IMR-90 (cell line): ENCODE measurements at regions not wholly inside any gene's neighbourhood (a gene's known extent, or its start where the extent isn't known, plus 50 kb on each side); places are given as distances from the start of the nearest gene placed in this dataset.

ENCODE experiments used
- ATAC-seq: fragments of 200-7000 bp; cut with Tn5 transposase; 2 replicates; pipeline ENCODE4 v1.9.1; 2020; ENCODE audit warnings: low read depth, mild to moderate bottlenecking, moderate library complexity
- BruUV-seq: library from RNA; stranded (reverse); fragments of 400-500 nt; replicated peaks from 2 replicates; lab custom pipeline; 2021; lab: Mats Ljungman, UMichigan
- CTCF ChIA-PET: fragments of 300-600 bp; formaldehyde crosslinking; extraction: SDS; loops from one replicate; lab custom pipeline; 2021; ENCODE audit warnings: antibody characterized with exemption; lab: Yijun Ruan, JAX
- POLR2A ChIA-PET: fragments of 300-600 bp; sonication (Branson Sonifier 250); formaldehyde crosslinking; loops from one replicate; lab custom pipeline; 2022; ENCODE audit warnings: antibody characterized with exemption; ENCODE audit not compliant: unreplicated experiment; lab: Charles Lee
- DNase-seq: peaks from one replicate; pipeline ENCODE4 v3.0.0; 2013
- H2AFZ ChIP-seq: replicated peaks from 2 replicates; pipeline ENCODE3; 2013; ENCODE audit warnings: low read length, mild to moderate bottlenecking; ENCODE audit not compliant: poor library complexity
- H2AK5ac ChIP-seq: 2 replicates; pipeline ENCODE4 v1.6.1; 2013; ENCODE audit warnings: low read depth, low read length, inconsistent platforms
- H2AK9ac ChIP-seq: replicated peaks from 2 replicates; pipeline ENCODE3; 2013; ENCODE audit warnings: mild to moderate bottlenecking, low read depth, low read length, moderate library complexity; ENCODE audit not compliant: poor library complexity
- H2BK120ac ChIP-seq: 2 replicates; pipeline ENCODE4 v1.6.1; 2013; ENCODE audit warnings: low read depth, low read length, inconsistent platforms
- H2BK15ac ChIP-seq: 3 replicates; pipeline ENCODE4 v1.6.1; 2013; ENCODE audit warnings: low read depth, low read length, inconsistent platforms
- H2BK20ac ChIP-seq: 2 replicates; pipeline ENCODE4 v1.6.1; 2013; ENCODE audit warnings: low read depth, mild to moderate bottlenecking, inconsistent platforms, low read length, moderate library complexity
- H2BK5ac ChIP-seq: 2 replicates; pipeline ENCODE4 v1.6.1; 2013; ENCODE audit warnings: mild to moderate bottlenecking, low read depth, low read length, inconsistent platforms; ENCODE audit not compliant: poor library complexity, severe bottlenecking
- H3K14ac ChIP-seq: replicated peaks from 2 replicates; pipeline ENCODE4 v1.6.1; 2013; ENCODE audit warnings: low read depth, low read length, inconsistent platforms
- H3K18ac ChIP-seq: 2 replicates; pipeline ENCODE4 v1.6.1; 2013; ENCODE audit warnings: low read depth, low read length, control low read depth
- H3K23ac ChIP-seq: 2 replicates; pipeline ENCODE4 v1.6.1; 2013; ENCODE audit warnings: low read depth, low read length, inconsistent platforms
- H3K27ac ChIP-seq: 2 replicates; pipeline ENCODE4 v1.5.1; 2013; ENCODE audit warnings: mild to moderate bottlenecking, control low read depth, low read length; ENCODE audit not compliant: insufficient read depth
- H3K27me3 ChIP-seq: 2 replicates; pipeline ENCODE4 v1.6.1; 2013; ENCODE audit warnings: low read length; ENCODE audit not compliant: control insufficient read depth, insufficient read depth
- H3K36me3 ChIP-seq: 2 replicates; pipeline ENCODE4 v1.6.1; 2013; ENCODE audit warnings: low read length, mixed read lengths; ENCODE audit not compliant: control insufficient read depth, insufficient read depth
- H3K4ac ChIP-seq: 2 replicates; pipeline ENCODE4 v1.6.1; 2013; ENCODE audit warnings: low read depth, low read length, inconsistent platforms
- H3K4me1 ChIP-seq: 2 replicates; pipeline ENCODE4 v1.6.1; 2013; ENCODE audit warnings: low read length, mixed read lengths; ENCODE audit not compliant: control insufficient read depth, insufficient read depth
- H3K4me2 ChIP-seq: 2 replicates; pipeline ENCODE4 v1.6.1; 2013; ENCODE audit warnings: low read depth, mild to moderate bottlenecking, control low read depth, low read length, moderate library complexity
- H3K4me3 ChIP-seq: 2 replicates; pipeline ENCODE4 v1.5.1; 2013; ENCODE audit warnings: low read depth, mild to moderate bottlenecking, control low read depth, low read length, moderate library complexity; ENCODE audit not compliant: insufficient read depth
- H3K56ac ChIP-seq: 2 replicates; pipeline ENCODE4 v1.6.1; 2013; ENCODE audit warnings: low read length, inconsistent platforms; ENCODE audit not compliant: insufficient read depth; ENCODE audit errors: extremely low read depth
- H3K79me1 ChIP-seq, 2 experiments: 2 replicates each; pipeline ENCODE4 v1.6.1; 2013; ENCODE audit warnings: low read length in 2 of 2, inconsistent platforms in 1 of 2, low read depth in 1 of 2
- H3K9ac ChIP-seq: 2 replicates; pipeline ENCODE4 v1.6.1; 2013; ENCODE audit warnings: low read depth, low read length, control low read depth
- H3K9me1 ChIP-seq: 2 replicates; pipeline ENCODE4 v1.6.1; 2013; ENCODE audit warnings: low read length, inconsistent platforms; ENCODE audit not compliant: insufficient read depth
- H3K9me3 ChIP-seq: 2 replicates; pipeline ENCODE4 v1.6.1; 2013; ENCODE audit warnings: low read length; ENCODE audit not compliant: control insufficient read depth, insufficient read depth
- H4K20me1 ChIP-seq: 2 replicates; pipeline ENCODE4 v1.6.1; 2013; ENCODE audit warnings: low read length, inconsistent platforms; ENCODE audit not compliant: insufficient read depth
- H4K5ac ChIP-seq: 2 replicates; pipeline ENCODE4 v1.6.1; 2013; ENCODE audit warnings: mild to moderate bottlenecking, low read depth, low read length, control low read depth
- H4K8ac ChIP-seq, 2 experiments: 2 replicates each; pipeline ENCODE4 v1.6.1; 2013; ENCODE audit warnings: low read depth in 2 of 2, low read length in 2 of 2, control low read depth in 1 of 2, inconsistent platforms in 1 of 2
- H4K91ac ChIP-seq: 2 replicates; pipeline ENCODE4 v1.6.1; 2013; ENCODE audit warnings: low read depth, low read length, inconsistent platforms; ENCODE audit not compliant: insufficient read depth
- BHLHE40 ChIP-seq: fragments of 150-350 bp; IDR thresholded peaks from 2 replicates; pipeline ENCODE4 v1.6.1; 2016; ENCODE audit warnings: mild to moderate bottlenecking, low read depth, low read length
- CEBPB ChIP-seq: IDR thresholded peaks from 2 replicates; pipeline ENCODE4 v1.6.1; 2012; ENCODE audit warnings: low read depth, low read length, improper control_type of control experiment
- CHD1 ChIP-seq: IDR thresholded peaks from 2 replicates; pipeline ENCODE4 v1.6.1; 2012; ENCODE audit warnings: low read depth, low read length, improper control_type of control experiment
- CTCF ChIP-seq: conservative IDR thresholded peaks from 2 replicates; pipeline ENCODE4 v1.5.1; 2012; ENCODE audit warnings: mild to moderate bottlenecking, low read depth, low read length, improper control_type of control experiment
- FOS ChIP-seq: fragments of 150-350 bp; IDR thresholded peaks from 2 replicates; pipeline ENCODE4 v1.6.1; 2016; ENCODE audit warnings: low read depth, low read length
- MAFK ChIP-seq: IDR thresholded peaks from 2 replicates; pipeline ENCODE4 v1.6.1; 2012; ENCODE audit warnings: low read depth, low read length, improper control_type of control experiment
- MAZ ChIP-seq: IDR thresholded peaks from 2 replicates; pipeline ENCODE4 v1.6.1; 2012; ENCODE audit warnings: low read depth, mild to moderate bottlenecking, low read length, improper control_type of control experiment, moderate library complexity, borderline replicate concordance
- NFE2L2 ChIP-seq: fragments of 150-350 bp; IDR thresholded peaks from 2 replicates; pipeline ENCODE4 v1.6.1; 2016; ENCODE audit warnings: low read depth, mild to moderate bottlenecking, low read length
- POLR2A ChIP-seq: IDR thresholded peaks from 2 replicates; pipeline ENCODE4 v1.6.1; 2012; ENCODE audit warnings: mild to moderate bottlenecking, low read depth, low read length
- RAD21 ChIP-seq: IDR thresholded peaks from 2 replicates; pipeline ENCODE4 v1.6.1; 2012; ENCODE audit warnings: low read length, improper control_type of control experiment
- RFX5 ChIP-seq: IDR thresholded peaks from 2 replicates; pipeline ENCODE4 v1.8.0; 2012; ENCODE audit warnings: low read depth, mild to moderate bottlenecking, low read length, moderate library complexity
- SMC3 ChIP-seq: fragments of 150-350 bp; IDR thresholded peaks from 2 replicates; pipeline ENCODE4 v1.6.1; 2016; ENCODE audit warnings: low read depth, mild to moderate bottlenecking, antibody characterized with exemption, low read length, moderate library complexity
- WGBS, 2 experiments: methylation state at CpG; one replicate each; pipeline versions ENCODE4 v1.1.5 to v1.1.7; 2013; ENCODE audit warnings: missing lambda C conversion rate in 2 of 2; ENCODE audit not compliant: insufficient read length in 1 of 2; ENCODE audit errors: extremely low coverage in 2 of 2; 5-methylcytosine and 5-hydroxymethylcytosine counted together
- dilution Hi-C: fragments of 300-500 bp; cut with HindIII; formaldehyde crosslinking; loops from one replicate; pipeline ENCODE4 v1.14.3; 2018; ENCODE audit warnings: low sequenced_read_pairs; ENCODE audit not compliant: unreplicated experiment
- in situ Hi-C: fragments of 300-500 bp; cut with MboI; formaldehyde crosslinking; loops from 3 replicates; pipeline ENCODE4 v1.14.3; 2019; ENCODE audit warnings: low sequenced_read_pairs, inconsistent platforms, mixed read lengths
- intact Hi-C: fragments of 100-400 bp; cut with micrococcal nuclease; formaldehyde crosslinking; loops from 2 replicates; pipeline ENCODE4 v1.10.0; 2022
- TF ChIP-seq, protein P1 (sequence below): fragments of 150-350 bp; IDR thresholded peaks from 2 replicates; pipeline ENCODE4 v1.6.1; 2017; ENCODE audit warnings: mild to moderate bottlenecking, antibody characterized with exemption, low read length, low read depth

DNA sequence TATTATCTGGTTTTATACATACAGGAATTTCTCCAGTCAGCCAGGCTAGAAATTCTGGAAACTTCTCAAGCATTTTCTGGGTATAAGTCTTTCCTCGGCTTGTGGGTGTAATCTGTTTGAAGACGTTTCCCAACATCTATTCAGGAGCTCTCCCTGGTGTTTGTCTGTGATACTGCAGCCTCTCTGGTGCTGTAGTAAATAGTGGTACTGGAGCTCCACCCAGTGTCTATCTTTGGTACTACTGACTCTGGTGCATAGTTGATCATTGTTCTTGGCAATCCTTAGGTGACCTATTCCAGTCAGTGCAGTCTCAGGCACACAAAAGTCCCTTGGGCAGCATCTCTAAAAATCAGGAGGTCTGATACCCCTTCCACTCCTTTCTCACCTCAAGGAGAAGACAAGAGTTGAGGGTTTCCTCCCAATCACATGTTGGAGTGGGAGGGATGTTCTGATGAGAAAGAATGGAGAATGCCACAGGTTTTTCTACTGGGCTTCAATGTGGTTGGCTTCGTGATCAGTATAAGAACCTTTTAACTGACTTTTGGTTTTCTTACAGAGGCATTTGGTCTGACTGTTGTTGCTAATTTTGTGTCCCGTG, 115.5 kb downstream of the CYSLTR2 start:
- H3K4me2 ChIP-seq, result no peak overlapping the region
- in situ Hi-C loops, result loop anchor here (5.0 to 10.0 kb wide), 2 partner anchors 172 to 434 kb away; no protein-coding TSS in a partner anchor
- H4K8ac ChIP-seq, result no peak overlapping the region
- H2AK5ac ChIP-seq, result peak overlapping the region; percentile 83
- peak; percentile 91 for DNase-seq
- CTCF ChIA-PET, result interaction anchor here (0.5 to 1.6 kb wide), 14 partner anchors 15 to 642 kb away, joined by 3 to 5 read pairs (median 3); no protein-coding TSS in a partner anchor
- no TSS peak for BruUV-seq
- dilution Hi-C loops, result no loop called here
- no peak overlapping the region for H2AK9ac ChIP-seq
- no peak overlapping the region; the same call in 1 of the 2 replicates for H3K56ac ChIP-seq
- H3K9ac ChIP-seq, result no peak overlapping the region
- WGBS, 2 experiments, result no CpG with 5 or more reads among the region's 4 CpGs
- intact Hi-C loops, result loop anchor here (1.0 to 10.0 kb wide), 7 partner anchors 174 to 732 kb away; partner anchors contain the start of genes ITM2B and NUDT15
- TF ChIP-seq SMC3 (peak; percentile 100), CHD1 (no peak), BHLHE40 (no peak), NFE2L2 (no peak), RAD21 (peak; percentile 100), POLR2A (0 out of 2 replicates have a peak, but pooled peaks have one; percentile 50), RFX5 (no peak), CEBPB (peak; percentile 80), CTCF (peak; percentile 100; the same call in 1 of the 2 replicates), MAZ (no peak), FOS (no peak), MAFK (no peak)
- TF ChIP-seq, protein P1, sequence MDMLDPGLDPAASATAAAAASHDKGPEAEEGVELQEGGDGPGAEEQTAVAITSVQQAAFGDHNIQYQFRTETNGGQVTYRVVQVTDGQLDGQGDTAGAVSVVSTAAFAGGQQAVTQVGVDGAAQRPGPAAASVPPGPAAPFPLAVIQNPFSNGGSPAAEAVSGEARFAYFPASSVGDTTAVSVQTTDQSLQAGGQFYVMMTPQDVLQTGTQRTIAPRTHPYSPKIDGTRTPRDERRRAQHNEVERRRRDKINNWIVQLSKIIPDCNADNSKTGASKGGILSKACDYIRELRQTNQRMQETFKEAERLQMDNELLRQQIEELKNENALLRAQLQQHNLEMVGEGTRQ, result no peak
- H3K36me3 ChIP-seq, result no peaks in the 10 kb centered on the region
- H3K18ac ChIP-seq, result no peak overlapping the region
- peak overlapping the region; percentile 34; the same call in 1 of the 2 replicates for H3K4ac ChIP-seq
- H2BK15ac ChIP-seq, result no peak overlapping the region; the same call in 2 of the 3 replicates
- H2BK20ac ChIP-seq, result peak overlapping the region; percentile 77; the same call in 1 of the 2 replicates
- H3K9me3 ChIP-seq, result no peaks in the 10 kb centered on the region; the same call in 1 of the 2 replicates
- POLR2A ChIA-PET, result no interaction called here
- no peak overlapping the region; the same call in 1 of the 2 replicates for H4K5ac ChIP-seq
- no peaks in the 10 kb centered on the region for H3K79me1 ChIP-seq
- ATAC-seq, result peak; percentile 98
- no peak overlapping the region for H3K4me3 ChIP-seq
- peaks cover 8% of the 10 kb centered on the region for H3K4me1 ChIP-seq
- H3K27ac ChIP-seq, result no peak overlapping the region
- no peaks in the 10 kb centered on the region for H4K20me1 ChIP-seq
- H3K27me3 ChIP-seq, result no peaks in the 10 kb centered on the region
- H3K9me1 ChIP-seq, result no peaks in the 10 kb centered on the region
- no peak overlapping the region for H3K23ac ChIP-seq
- peak overlapping the region; percentile 36; the same call in 1 of the 2 replicates for H2BK120ac ChIP-seq
- H4K91ac ChIP-seq, result peak overlapping the region; percentile 14; the same call in 1 of the 2 replicates
- no peak overlapping the region for H2BK5ac ChIP-seq
- no peak overlapping the region for H3K14ac ChIP-seq
- H2AFZ ChIP-seq, result no peak overlapping the region
